ENCODE measurements at regions not wholly inside any gene's neighbourhood (a gene's known extent, or its start where the extent isn't known, plus 50 kb on each side); places are given as distances from the start of the nearest gene placed in this dataset.

DNA sequence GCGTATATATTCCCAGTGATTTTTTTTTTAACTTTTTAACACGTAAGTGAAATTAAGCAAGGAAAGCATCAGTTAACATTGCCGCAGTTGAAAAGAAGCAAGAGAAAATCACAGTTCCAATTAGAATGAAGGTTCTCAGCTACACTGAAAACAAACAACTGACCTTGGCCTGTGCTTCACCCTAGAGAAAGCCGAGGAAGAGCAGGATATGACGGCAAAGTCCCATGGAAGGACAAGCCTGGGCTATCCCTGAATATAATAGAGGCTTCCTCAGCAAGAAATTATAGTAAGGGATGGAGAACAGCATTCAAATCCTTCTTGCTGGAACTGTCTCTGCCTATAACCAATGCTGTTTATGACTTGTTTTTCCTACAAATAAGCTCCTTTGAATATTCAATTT is 83.0 kb upstream of the INHBA start:
- H3K9me3 ChIP-seq (ENCODE audit: low read depth): no peaks in the 10 kb centered on the region
- no peaks in the 10 kb centered on the region for H3K4me1 ChIP-seq
- no peak overlapping the region for H3K27ac ChIP-seq
- no peaks in the 10 kb centered on the region for H3K36me3 Mint-ChIP-seq
- no peaks in the 10 kb centered on the region for H3K36me3 ChIP-seq
- no peak overlapping the region for H3K27ac Mint-ChIP-seq
- no peak overlapping the region for H3K9ac ChIP-seq
- no peak overlapping the region for H3K4me2 ChIP-seq
- H3F3A ChIP-seq (ENCODE audit: low read depth): no peaks in the 10 kb centered on the region
- H3K4me3 ChIP-seq: no peak overlapping the region
- H3K27me3 ChIP-seq: no peaks in the 10 kb centered on the region
- no peaks in the 10 kb centered on the region for H3K27me3 Mint-ChIP-seq (ENCODE audit: insufficient read depth, low read depth)
- H2AFZ ChIP-seq (replicated peaks): no peak overlapping the region
- no peaks in the 10 kb centered on the region for H4K20me1 ChIP-seq (ENCODE audit: low read depth)
- no peak for DNase-seq (ENCODE audit: low spot score)
- no peak overlapping the region for H3K4me3 Mint-ChIP-seq
- TF ChIP-seq EZH2phosphoT487 (IDR thresholded peaks at IDR 0.05) (no peak), EZH2 (IDR thresholded peaks at IDR 0.05) (no peak)
- TF ChIP-seq, protein P1, sequence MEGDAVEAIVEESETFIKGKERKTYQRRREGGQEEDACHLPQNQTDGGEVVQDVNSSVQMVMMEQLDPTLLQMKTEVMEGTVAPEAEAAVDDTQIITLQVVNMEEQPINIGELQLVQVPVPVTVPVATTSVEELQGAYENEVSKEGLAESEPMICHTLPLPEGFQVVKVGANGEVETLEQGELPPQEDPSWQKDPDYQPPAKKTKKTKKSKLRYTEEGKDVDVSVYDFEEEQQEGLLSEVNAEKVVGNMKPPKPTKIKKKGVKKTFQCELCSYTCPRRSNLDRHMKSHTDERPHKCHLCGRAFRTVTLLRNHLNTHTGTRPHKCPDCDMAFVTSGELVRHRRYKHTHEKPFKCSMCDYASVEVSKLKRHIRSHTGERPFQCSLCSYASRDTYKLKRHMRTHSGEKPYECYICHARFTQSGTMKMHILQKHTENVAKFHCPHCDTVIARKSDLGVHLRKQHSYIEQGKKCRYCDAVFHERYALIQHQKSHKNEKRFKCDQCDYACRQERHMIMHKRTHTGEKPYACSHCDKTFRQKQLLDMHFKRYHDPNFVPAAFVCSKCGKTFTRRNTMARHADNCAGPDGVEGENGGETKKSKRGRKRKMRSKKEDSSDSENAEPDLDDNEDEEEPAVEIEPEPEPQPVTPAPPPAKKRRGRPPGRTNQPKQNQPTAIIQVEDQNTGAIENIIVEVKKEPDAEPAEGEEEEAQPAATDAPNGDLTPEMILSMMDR (IDR thresholded peaks at IDR 0.05): no peak
- no peaks in the 10 kb centered on the region for H3K79me2 ChIP-seq (ENCODE audit: low read depth)
- no peaks in the 10 kb centered on the region for H3K4me1 Mint-ChIP-seq
- no peaks in the 10 kb centered on the region for H3K9me3 Mint-ChIP-seq

DNA sequence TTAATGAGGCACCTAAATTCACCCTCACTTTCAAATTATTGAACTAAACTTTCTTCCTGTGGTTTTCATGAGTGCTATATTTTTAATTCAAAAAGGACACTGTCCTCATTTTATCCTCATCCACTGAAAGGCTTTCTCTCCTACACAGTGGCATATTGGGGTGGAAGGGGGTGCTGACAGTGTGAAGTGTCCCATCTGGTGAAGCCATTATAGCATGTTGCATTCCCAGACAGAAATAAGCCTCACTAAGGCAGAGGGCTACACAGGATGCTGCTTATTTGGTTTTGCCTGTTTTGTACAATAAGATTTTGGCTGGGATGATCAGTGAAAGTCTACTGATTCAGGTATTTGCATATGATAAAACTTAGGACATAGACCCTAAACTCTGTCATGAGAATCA is 82.4 kb upstream of the INHBA start:
- no peaks in the 10 kb centered on the region for H3K4me1 Mint-ChIP-seq
- no peaks in the 10 kb centered on the region for H4K20me1 ChIP-seq (ENCODE audit: low read depth)
- no peaks in the 10 kb centered on the region for H3K27me3 Mint-ChIP-seq (ENCODE audit: insufficient read depth, low read depth)

DNA sequence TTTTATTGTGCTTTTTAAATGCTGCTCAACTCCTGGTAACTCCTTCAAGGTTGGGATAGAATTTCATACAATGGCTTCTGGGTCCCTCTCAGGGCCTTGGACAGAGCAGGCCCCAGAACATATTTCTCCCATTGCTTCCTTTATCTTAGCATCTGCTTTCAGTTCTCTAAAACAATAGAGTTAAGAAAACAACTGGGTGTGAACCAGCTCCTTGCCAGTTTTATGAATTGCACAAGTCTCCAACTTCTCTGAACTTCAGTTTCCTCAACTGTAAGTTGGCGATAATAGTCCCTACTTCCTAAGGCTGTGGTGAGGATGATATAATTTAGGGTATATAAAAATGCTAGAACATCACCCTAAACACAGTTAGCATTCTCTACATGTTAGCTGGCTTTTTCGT is 77.0 kb upstream of the INHBA start:
- Histone ChIP-seq H4K20me1 (ENCODE audit: low read depth) (no peaks in the 10 kb centered on the region), H3K4me1 (no peaks in the 10 kb centered on the region), H3K36me3 (no peaks in the 10 kb centered on the region), H3F3A (ENCODE audit: low read depth) (no peaks in the 10 kb centered on the region), H3K9ac (no peak overlapping the region), H3K4me3 (no peak overlapping the region), H3K9me3 (ENCODE audit: low read depth) (no peaks in the 10 kb centered on the region), H3K4me2 (no peak overlapping the region), H2AFZ (replicated peaks) (no peak overlapping the region), H3K27ac (no peak overlapping the region), H3K27me3 (no peaks in the 10 kb centered on the region), H3K79me2 (ENCODE audit: low read depth) (no peaks in the 10 kb centered on the region)
- Mint-ChIP-seq H3K9me3 (no peaks in the 10 kb centered on the region), H3K4me3 (no peak overlapping the region), H3K36me3 (no peaks in the 10 kb centered on the region), H3K27me3 (ENCODE audit: insufficient read depth, low read depth) (no peaks in the 10 kb centered on the region), H3K27ac (no peak overlapping the region), H3K4me1 (no peaks in the 10 kb centered on the region)
- TF ChIP-seq EZH2phosphoT487 (IDR thresholded peaks at IDR 0.05): no peak
- TF ChIP-seq, protein P1 (IDR thresholded peaks at IDR 0.05): no peak
- no peak for TF ChIP-seq EZH2 (IDR thresholded peaks at IDR 0.05)
- DNase-seq (ENCODE audit: low spot score): no peak

More for the DNA sequence above, 82.4 kb upstream of the INHBA start:
- no peak overlapping the region for H3K4me3 ChIP-seq
- H3K27me3 ChIP-seq: no peaks in the 10 kb centered on the region
- H3K79me2 ChIP-seq (ENCODE audit: low read depth): no peaks in the 10 kb centered on the region
- no peak overlapping the region for H3K4me2 ChIP-seq
- Mint-ChIP-seq H3K4me3 (no peak overlapping the region), H3K36me3 (no peaks in the 10 kb centered on the region), H3K9me3 (no peaks in the 10 kb centered on the region), H3K27ac (no peak overlapping the region)
- H3K9ac ChIP-seq: no peak overlapping the region
- H3F3A ChIP-seq (ENCODE audit: low read depth): no peaks in the 10 kb centered on the region
- TF ChIP-seq, protein P1 (IDR thresholded peaks at IDR 0.05): no peak
- TF ChIP-seq EZH2phosphoT487 (IDR thresholded peaks at IDR 0.05) (no peak), EZH2 (IDR thresholded peaks at IDR 0.05) (no peak)
- no peak overlapping the region for H3K27ac ChIP-seq
- H2AFZ ChIP-seq (replicated peaks): no peak overlapping the region
- no peak for DNase-seq (ENCODE audit: low spot score)
- no peaks in the 10 kb centered on the region for H3K4me1 ChIP-seq
- H3K9me3 ChIP-seq (ENCODE audit: low read depth): no peaks in the 10 kb centered on the region
- no peaks in the 10 kb centered on the region for H3K36me3 ChIP-seq

Data from neural progenitor cell (in vitro differentiated cells).